HL-60 (cell line): ENCODE measurements at regions not wholly inside any gene's neighbourhood (a gene's known extent, or its start where the extent isn't known, plus 50 kb on each side); places are given as distances from the start of the nearest gene placed in this dataset.

ENCODE experiments used
- CTCF ChIP-seq: IDR thresholded peaks from one replicate; pipeline ENCODE4 v1.5.1; 2011; ENCODE audit warnings: low read length, control low read depth, inconsistent platforms; ENCODE audit not compliant: insufficient read depth
- POLR2AphosphoS5 ChIP-seq: IDR thresholded peaks from 2 replicates; pipeline ENCODE4 v1.6.1; 2012; ENCODE audit warnings: low read depth
- REST ChIP-seq: IDR thresholded peaks from 2 replicates; pipeline ENCODE4 v1.6.1; 2012; ENCODE audit warnings: low read depth; ENCODE audit not compliant: insufficient replicate concordance
- SPI1 ChIP-seq: IDR thresholded peaks from 2 replicates; pipeline ENCODE4 v1.6.1; 2012; ENCODE audit warnings: low read depth, mild to moderate bottlenecking, borderline replicate concordance

- TF ChIP-seq CTCF (no peak), REST (no peak), SPI1 (no peak), POLR2AphosphoS5 (no peak)
Observed at GRCh38 chr2:220077488-220077887, 450.1 kb downstream of the SLC4A3 start.
